ENCODE measurements at regions not wholly inside any gene's neighbourhood (a gene's known extent, or its start where the extent isn't known, plus 50 kb on each side); places are given as distances from the start of the nearest gene placed in this dataset.

- DNase-seq (no peak), ATAC-seq (no peak)
- intact Hi-C loops (cut with DNase I, micrococcal nuclease) = no loop called here
- TF ChIP-seq, protein P1, sequence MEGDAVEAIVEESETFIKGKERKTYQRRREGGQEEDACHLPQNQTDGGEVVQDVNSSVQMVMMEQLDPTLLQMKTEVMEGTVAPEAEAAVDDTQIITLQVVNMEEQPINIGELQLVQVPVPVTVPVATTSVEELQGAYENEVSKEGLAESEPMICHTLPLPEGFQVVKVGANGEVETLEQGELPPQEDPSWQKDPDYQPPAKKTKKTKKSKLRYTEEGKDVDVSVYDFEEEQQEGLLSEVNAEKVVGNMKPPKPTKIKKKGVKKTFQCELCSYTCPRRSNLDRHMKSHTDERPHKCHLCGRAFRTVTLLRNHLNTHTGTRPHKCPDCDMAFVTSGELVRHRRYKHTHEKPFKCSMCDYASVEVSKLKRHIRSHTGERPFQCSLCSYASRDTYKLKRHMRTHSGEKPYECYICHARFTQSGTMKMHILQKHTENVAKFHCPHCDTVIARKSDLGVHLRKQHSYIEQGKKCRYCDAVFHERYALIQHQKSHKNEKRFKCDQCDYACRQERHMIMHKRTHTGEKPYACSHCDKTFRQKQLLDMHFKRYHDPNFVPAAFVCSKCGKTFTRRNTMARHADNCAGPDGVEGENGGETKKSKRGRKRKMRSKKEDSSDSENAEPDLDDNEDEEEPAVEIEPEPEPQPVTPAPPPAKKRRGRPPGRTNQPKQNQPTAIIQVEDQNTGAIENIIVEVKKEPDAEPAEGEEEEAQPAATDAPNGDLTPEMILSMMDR (IDR thresholded peaks at IDR 0.05) = no peak
- H3K4me1 ChIP-seq (ENCODE audit: low read depth) = no peaks in the 10 kb centered on the region
- no peaks in the 10 kb centered on the region for H3K9me3 ChIP-seq
- H3K36me3 ChIP-seq (ENCODE audit: low read depth) = no peaks in the 10 kb centered on the region
- no peak overlapping the region for H3K4me3 ChIP-seq
These were observed 124.7 kb upstream of the FAM9B start for GRCh38 chrX:9158611-9159010.

GRCh38 chrX:9160698-9161329 lies 126.9 kb upstream of the FAM9B start:
- no peaks in the 10 kb centered on the region for H3K4me1 ChIP-seq (ENCODE audit: low read depth)
- DNase-seq (no peak), ATAC-seq (no peak)
- H3K4me3 ChIP-seq = no peak overlapping the region
- no peaks in the 10 kb centered on the region for H3K36me3 ChIP-seq (ENCODE audit: low read depth)
- intact Hi-C loops (cut with DNase I, micrococcal nuclease) = no loop called here
- TF ChIP-seq, protein P1 (IDR thresholded peaks at IDR 0.05) = no peak
- H3K9me3 ChIP-seq = no peaks in the 10 kb centered on the region

DNA sequence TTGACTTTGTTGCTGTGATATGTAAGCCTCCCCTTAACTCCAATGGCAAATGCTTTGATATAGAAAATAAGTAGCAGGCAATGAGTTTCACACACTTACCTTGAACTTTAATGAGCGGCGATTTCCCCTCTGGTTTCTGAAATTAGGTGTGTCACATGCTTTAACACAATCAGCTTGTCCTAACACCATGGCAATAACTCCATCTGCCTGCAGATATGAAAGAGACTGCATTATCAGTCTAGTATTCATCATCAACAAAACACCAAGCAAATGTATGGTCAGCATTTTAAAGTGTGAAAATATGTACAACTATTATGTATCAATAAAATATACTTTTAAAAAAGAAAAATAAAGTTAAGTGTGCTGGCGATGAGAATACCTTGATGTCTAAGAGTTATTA lies 128.8 kb upstream of the FAM9B start:
- intact Hi-C loops (cut with DNase I, micrococcal nuclease) = no loop called here
- ATAC-seq (no peak), DNase-seq (no peak)
- Histone ChIP-seq H3K9me3 (no peaks in the 10 kb centered on the region), H3K4me1 (ENCODE audit: low read depth) (no peaks in the 10 kb centered on the region), H3K36me3 (ENCODE audit: low read depth) (no peaks in the 10 kb centered on the region), H3K4me3 (no peak overlapping the region)
- TF ChIP-seq, protein P1 (IDR thresholded peaks at IDR 0.05) = no peak

DNA sequence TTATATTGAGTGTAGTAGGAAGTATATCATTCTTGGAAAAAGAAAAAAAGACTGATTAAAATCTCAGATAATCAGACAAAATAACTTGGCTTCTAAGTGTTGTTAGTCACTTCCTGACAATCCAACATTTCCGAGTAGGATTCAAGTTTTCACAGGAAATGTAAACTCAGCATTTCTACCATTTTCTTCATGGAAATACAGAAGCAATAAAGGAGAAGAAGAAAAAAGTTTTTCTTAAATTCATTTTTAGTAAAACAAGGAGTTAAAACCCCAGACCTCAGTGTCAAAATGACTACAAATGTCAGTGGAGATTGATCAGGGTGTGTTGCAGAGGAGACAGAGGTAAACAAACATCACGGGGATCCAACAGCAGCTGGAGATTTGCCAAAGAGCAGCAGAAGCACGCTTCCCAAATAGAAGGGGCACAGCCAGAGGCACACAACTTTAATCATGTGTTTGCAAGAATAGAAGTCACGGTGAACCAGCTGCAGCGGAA lies 129.3 kb upstream of the FAM9B start:
- DNase-seq = no peak
- H3K4me3 ChIP-seq = no peak overlapping the region
- intact Hi-C loops (cut with DNase I, micrococcal nuclease) = no loop called here
- ATAC-seq = no peak
- H3K9me3 ChIP-seq = no peaks in the 10 kb centered on the region
- H3K4me1 ChIP-seq (ENCODE audit: low read depth) = no peaks in the 10 kb centered on the region
- H3K36me3 ChIP-seq (ENCODE audit: low read depth) = no peaks in the 10 kb centered on the region
- TF ChIP-seq, protein P1 (IDR thresholded peaks at IDR 0.05) = no peak

GRCh38 chrX:9164086-9164485 lies 130.2 kb upstream of the FAM9B start:
- intact Hi-C loops (cut with DNase I, micrococcal nuclease) = no loop called here
- H3K36me3 ChIP-seq (ENCODE audit: low read depth) = no peaks in the 10 kb centered on the region
- no peak for ATAC-seq

More at GRCh38 chrX:9164086-9164485, 130.2 kb upstream of the FAM9B start:
- Histone ChIP-seq H3K4me1 (ENCODE audit: low read depth) (no peaks in the 10 kb centered on the region), H3K9me3 (no peaks in the 10 kb centered on the region), H3K4me3 (no peak overlapping the region)
- TF ChIP-seq, protein P1 (IDR thresholded peaks at IDR 0.05) = no peak
- DNase-seq = no peak

Measured in mucosa of descending colon (tissue), 3 donors.